Iris pigment epithelial cell (primary cell): ENCODE measurements at regions not wholly inside any gene's neighbourhood (a gene's known extent, or its start where the extent isn't known, plus 50 kb on each side); places are given as distances from the start of the nearest gene placed in this dataset.
"Not testable (repeated sequence)": the region's sequence is repeated elsewhere in the genome, so short reads cannot be mapped to it uniquely, and the experiment has no call there.

Source experiments
- DNase-seq: peaks from one replicate; pipeline ENCODE4 v3.0.0-alpha.2; 2011; ENCODE audit warnings: low read depth

DNA sequence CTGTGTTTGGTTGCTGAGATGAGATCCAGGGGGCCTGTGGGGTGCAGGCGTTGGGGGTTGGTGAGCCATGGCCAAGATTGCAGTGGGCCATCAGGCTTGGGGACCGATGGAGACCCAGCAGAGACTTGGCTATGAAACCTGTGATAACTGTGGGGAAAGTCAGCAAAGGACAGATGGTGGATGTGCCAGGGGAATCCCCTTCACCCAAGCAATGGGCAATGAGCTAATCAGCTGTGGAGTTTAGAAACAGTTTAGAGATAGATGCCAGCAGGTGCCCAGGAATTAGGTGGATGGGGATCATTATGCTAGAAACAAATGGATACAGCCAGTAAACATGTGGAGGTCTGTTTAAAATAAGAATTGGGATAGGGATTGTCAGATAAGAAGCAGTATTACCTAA, 151.4 kb upstream of the FERD3L start:
- DNase-seq: no peak

DNA sequence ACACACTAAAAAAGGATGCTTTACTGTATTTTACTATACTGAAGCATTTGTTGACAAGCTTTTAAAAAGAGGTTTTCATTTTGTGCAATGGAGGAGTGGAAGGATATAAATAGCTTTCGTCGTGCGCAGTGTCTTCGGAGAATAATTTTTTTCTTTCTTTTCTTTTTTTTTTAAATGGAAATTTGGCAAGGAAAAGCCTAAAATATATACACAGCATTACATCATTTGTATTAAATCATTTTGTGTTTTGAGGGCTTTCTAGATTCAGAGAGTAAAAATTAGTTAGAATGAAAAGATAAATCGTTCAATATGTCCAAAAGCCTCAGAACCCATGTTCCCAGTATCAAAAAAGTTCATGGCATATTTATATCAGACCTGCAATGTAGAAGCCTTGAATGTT, 150.2 kb upstream of the FERD3L start:
- no peak for DNase-seq

DNA sequence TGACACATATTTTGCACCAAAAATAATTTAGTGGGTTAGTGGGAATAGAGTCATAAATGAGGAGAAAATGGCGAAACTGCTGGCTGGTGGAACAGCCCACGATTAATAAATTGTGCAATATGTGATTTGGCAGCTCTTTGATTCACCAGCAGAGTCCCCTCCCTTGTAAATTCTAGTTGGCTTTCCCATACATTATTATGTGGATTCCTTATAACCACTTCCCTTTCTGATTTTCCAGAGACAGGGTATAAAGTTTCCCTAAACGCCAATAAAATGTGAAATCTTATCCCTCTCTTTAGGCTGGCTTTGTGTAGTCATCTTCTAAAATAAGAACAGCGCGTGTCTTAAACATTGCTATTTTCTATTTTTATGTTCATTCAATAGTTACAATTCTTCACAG, 149.4 kb upstream of the FERD3L start:
- no peak for DNase-seq

DNA sequence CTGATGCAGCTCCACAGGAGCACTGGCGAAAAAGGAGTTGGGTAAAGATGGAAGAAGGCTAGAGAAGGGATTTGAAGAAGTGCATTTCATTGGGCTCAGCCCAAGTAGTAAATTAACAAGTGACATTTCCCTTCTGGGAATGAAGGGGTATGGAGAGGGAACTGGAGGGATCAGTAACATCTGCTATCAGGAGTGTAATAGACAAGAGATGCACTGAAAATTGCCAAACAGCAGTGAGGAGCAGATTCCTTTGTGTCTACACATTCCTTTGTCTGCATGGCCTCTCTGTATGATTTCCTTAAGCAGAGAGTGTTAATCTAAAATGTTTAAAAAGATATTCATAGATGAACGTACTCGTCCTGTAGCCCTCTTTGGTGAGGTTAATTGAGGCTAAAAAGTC, 148.2 kb upstream of the FERD3L start:
- no peak for DNase-seq

DNA sequence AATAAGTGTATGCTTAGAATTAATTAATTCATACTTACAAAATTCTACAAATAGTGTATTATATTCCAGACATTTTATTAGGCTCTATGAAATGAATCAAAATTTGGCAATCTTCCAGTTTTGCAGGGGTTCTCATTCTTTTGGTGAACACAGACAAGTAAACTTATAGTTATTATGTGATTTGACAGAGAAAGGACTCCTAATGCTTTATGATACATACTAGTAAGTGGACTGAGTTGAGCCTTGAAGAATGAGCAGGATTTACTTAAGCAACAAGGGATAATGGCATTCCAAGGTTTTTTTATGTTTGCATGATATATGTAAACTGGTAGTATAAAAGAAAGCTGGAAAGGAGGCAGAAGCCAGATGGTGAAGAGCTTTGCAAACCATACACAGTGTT, 145.7 kb upstream of the FERD3L start:
- DNase-seq: peak; percentile 48

DNA sequence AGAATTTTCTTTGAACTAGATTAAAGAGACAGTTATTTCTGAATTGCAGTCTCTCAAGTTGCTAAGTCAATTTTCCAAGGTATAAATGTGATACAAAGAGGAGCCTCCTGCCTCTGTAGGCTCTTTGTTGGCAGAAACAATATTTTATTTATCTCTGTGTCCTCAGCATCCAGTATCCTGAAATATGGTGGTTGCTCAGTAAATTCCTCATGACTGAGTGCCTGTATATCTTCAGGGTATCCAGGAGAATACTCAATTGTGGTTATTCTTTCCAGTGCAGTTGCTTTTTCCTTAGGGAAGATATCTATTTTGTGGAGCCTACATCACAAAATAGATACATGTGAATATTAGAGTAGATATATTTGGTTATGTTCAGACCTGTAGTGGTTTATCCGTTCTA, 144.8 kb upstream of the FERD3L start:
- no peak for DNase-seq

DNA sequence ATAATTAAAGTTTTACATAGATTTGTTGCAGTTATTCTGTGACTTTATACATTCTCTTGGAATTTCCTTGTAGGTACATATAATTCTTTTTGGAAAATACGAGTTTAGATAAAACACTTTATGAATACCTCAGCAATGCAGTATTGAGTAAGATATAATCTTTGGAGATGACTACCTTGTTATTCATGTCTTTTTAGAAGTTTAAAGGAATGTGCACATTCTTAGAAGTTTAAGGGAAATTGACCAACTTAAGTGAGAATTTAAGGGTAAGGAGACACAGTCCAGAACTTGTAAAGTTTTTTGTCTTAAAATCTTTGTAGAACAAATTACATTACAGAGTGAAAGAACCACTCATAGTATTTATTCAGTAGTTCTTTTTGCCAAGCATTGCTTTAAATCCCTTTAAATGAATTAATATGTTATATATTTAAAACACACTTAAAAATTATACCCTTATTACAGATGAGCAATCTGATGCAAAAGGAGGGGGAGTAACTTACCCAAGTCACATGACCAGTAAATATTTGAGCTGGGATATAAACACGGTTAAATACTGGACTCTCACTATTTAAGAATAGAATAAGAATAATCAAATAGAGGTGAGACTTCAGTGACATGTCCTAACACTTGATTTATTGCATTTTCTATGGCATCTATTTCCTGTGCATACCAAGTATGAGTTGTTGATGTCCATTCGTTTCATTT, 139.5 kb upstream of the FERD3L start:
- DNase-seq: peak; percentile 84

DNA sequence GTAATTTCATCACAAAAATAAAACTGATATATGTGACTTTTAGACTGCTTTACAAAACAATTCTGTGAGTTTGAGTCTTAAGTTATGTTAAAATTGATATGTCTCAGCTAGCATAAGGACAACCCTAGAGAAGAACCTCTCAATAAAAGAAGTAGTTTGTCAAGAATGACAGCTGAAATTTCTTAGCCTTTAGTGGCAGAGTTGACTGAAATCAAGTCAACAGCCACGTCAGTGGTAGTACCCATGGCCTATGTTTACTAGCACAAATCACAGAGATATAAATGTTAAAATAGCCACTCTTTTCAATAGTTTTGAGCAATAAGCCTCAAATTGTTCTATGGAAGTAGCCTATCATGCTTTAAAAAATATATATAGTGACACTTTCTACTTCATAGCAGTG, 138.9 kb upstream of the FERD3L start:
- peak; percentile 50 for DNase-seq

- DNase-seq: no peak
Measured at GRCh38 chr7:19275000-19275399, 129.8 kb upstream of the FERD3L start.

GRCh38 chr7:19272329-19272728, 127.1 kb upstream of the FERD3L start:
- not testable (repeated sequence) for DNase-seq

GRCh38 chr7:19269301-19269700, 124.1 kb upstream of the FERD3L start:
- DNase-seq: no peak

DNA sequence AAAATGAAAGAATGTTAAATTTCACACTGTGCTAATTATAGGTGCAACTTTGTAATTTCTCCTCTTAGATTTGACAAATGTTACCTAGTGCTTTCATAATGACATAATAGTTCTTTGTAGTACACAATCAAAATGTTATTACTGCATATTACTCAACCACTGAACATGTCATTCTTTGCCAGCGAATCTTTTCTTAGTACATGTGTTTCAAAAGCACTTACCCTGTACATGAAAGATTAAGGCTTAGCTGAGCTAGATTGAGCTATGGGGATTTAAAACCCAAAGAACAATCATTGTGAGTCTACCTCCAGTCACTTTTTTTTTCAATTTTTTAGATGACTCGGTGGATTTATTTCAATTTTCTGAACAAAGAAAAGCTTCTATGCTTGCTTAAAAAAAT, 123.5 kb upstream of the FERD3L start:
- DNase-seq: peak; percentile 86

DNA sequence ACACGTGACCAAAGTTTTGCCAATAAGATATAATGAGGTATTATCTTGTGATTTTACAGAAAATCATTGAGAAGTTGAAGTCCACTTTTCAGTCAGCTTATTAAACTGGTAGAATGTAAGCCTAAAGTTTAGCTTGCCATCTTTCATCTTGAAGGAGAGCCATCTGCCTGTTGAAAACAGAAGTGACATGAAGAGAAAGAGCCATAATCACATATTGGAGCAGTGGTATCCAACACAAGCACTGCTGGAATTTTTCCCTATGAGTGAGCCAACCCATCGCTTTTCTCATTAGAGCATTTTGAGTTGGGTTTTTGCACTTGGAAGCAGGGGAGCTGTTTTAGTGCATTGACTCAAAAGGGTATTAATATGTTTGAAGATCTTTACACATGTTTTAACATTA, 117.6 kb upstream of the FERD3L start:
- DNase-seq: no peak

- DNase-seq: no peak
Measured at GRCh38 chr7:19249281-19249680, 104.1 kb upstream of the FERD3L start.

DNA sequence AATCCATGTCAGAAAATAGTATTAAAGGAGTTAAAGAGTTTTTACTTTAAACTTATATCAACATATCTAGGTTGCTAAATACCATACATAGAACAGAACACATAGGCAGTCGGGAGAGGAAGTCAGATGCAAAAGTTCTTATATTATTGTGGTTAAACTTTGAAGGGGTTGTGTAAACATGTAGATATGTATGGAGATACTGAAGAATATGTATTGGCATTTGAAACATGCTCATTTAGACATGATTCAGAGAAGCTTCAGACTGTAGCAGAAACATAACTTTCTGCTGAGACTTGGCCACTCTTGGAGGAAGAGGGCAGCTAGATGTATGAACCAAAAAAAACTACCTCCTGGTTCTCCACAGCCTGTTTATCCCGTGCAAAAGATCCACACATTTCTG, 103.5 kb upstream of the FERD3L start:
- DNase-seq: peak; percentile 80

- DNase-seq: no peak
Measured at GRCh38 chr7:19248115-19248514, 102.9 kb upstream of the FERD3L start.

DNA sequence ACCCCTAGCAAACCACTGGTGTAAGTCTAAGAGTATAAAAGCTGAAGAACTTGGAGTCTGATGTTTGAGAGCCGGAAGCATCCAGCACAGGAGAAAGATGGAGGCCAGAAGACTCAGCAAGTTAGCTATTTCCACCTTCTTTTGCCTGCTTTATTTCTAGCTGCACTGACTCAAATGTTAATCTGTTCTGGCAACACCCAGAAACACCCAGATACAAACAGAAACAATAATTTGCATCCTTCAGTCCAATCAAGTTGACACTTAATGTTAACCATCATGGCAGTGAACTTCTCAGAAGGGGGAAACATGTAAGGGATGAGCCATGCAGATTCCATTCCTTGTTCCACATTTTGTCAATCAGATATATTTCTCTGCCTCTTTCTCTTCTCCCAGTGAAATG, 101.8 kb upstream of the FERD3L start:
- no peak for DNase-seq

DNA sequence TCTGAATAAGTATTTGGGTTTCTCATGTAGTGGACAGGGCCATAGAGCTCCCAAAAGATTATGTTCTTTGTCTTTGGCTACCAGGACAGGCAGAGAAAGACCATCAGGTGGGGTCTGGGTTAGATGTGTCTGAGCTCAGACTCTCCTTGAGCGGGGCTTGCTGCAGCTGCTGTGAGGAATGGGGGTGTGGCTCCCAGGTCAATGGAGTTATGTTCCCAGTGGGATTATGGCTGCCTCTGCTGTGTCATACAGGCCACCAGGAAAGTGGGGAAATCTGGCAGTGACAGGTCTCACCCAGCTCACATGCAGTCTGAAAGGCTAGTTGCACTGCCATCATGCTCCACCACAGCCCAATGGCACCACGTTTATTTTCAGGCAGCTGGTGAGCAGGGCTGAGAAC, 97.0 kb upstream of the FERD3L start:
- DNase-seq: no peak

- no peak for DNase-seq
Measured at GRCh38 chr7:19239951-19240350, 94.7 kb upstream of the FERD3L start.

DNA sequence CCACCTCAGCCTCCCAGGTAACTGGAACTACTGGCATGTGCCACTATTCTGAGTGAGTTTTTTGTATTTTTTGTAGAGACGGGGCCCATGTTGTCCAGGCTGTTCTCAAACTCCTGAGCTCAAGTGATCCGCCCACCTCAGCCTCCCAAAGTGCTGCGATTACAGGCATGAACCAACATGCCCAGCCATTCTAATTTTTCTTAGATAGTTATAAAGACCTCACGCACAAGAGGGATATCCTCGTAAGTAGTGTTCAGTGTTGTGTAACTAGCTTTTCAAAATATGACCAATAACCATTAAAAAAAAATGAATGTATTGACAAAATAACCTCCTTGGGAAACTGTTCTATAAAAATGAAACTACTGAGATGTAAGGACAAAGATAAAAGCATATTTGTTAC, 90.5 kb upstream of the FERD3L start:
- DNase-seq: no peak

DNA sequence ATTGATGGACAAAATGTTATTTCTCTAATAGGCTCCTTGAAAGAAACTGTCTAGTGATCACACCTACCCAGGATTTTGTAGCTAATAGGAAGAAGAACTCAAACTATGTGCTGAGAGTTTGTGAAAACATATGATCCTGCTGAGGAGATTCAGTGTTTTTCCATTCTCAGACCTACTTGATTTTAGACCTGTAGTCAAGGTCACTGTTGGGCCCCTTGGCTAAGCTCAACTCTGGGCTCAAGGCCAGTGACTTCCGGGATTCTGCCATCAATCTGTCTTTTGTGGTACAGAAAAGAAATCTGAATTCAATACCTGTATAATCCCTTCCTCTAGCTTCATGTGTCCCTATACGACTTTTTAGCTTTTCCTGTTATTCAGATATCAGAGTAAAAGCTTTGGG, 79.7 kb upstream of the FERD3L start:
- DNase-seq: peak; percentile 51

DNA sequence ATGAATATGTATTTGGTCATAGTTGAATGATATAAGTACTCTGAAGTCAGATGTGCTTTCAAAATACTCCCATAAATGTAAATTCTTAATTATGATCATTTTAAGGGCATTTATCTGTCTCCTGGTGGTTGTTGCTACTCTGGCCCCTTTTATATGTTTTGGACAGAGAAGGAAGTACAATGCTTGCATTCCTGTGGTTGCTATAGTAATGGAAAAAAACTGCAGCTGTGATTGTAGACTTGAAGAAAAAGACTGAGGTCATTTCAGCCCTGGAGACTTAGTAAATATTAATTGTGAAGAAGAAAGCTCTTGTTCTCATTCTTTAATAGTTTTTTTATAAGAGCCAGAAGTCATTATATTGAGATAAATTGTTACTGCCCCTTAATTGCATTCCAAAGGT, 70.2 kb upstream of the FERD3L start:
- peak; percentile 93 for DNase-seq

DNA sequence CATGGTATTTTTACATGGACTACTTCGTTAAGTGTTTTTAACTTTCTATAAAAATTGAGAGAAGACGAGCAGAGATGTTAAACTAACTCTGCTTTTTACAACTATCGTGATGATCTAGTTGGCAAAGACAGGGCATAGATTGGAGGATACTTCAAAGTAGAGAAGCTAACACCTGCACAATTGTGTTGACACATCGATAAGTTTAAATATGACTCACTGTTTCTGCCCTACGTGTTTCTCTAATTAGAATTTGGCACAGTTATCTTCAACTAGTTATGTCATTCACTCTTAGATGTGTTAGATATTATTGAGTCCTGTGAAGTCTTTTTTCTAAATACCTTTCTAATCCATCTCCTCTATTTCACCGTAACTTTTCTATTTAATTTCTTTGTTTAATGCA, 68.5 kb upstream of the FERD3L start:
- DNase-seq: no peak

- DNase-seq: no peak
Measured at GRCh38 chr7:19210893-19211413, 65.7 kb upstream of the FERD3L start.
